GM23338 (cell line): ENCODE measurements at regions not wholly inside any gene's neighbourhood (a gene's known extent, or its start where the extent isn't known, plus 50 kb on each side); places are given as distances from the start of the nearest gene placed in this dataset.

ENCODE experiments used
- ATAC-seq: fragments of 200-7000 bp; cut with Tn5 transposase; 3 replicates; pipeline ENCODE4 v1.9.1; 2020
- DNase-seq: peaks from one replicate; pipeline ENCODE4 v3.0.0-alpha.2; 2015; ENCODE audit warnings: low spot score
- H2AFZ ChIP-seq: fragments of 200-600 bp; sonication (generic); 2 replicates; pipeline ENCODE4 v1.8.0; 2016; ENCODE audit warnings: antibody characterized with exemption, mild to moderate bottlenecking, moderate library complexity
- H3F3A ChIP-seq: fragments of 200-600 bp; sonication (generic); replicated peaks from 2 replicates; pipeline ENCODE4 v1.8.0; 2017; ENCODE audit warnings: antibody characterized with exemption, mixed run types, low read depth
- H3K27ac ChIP-seq: fragments of 200-600 bp; sonication (generic); 2 replicates; pipeline ENCODE4 v1.6.1; 2016; ENCODE audit warnings: low read depth
- H3K27me3 ChIP-seq: fragments of 200-600 bp; sonication (generic); 2 replicates; pipeline ENCODE4 v1.8.0; 2016; ENCODE audit warnings: mild to moderate bottlenecking, mixed run types, moderate library complexity; ENCODE audit not compliant: insufficient read depth
- H3K36me3 ChIP-seq: fragments of 200-600 bp; sonication (generic); 2 replicates; pipeline ENCODE4 v1.8.0; 2016; ENCODE audit warnings: mild to moderate bottlenecking; ENCODE audit not compliant: insufficient read depth
- H3K4me1 ChIP-seq: fragments of 200-600 bp; sonication (generic); 2 replicates; pipeline ENCODE4 v1.8.0; 2016; ENCODE audit warnings: mild to moderate bottlenecking, moderate library complexity; ENCODE audit not compliant: insufficient read depth
- H3K4me2 ChIP-seq: fragments of 200-600 bp; sonication (generic); 2 replicates; pipeline ENCODE4 v1.7.1; 2017; ENCODE audit warnings: mixed run types
- H3K4me3 ChIP-seq: fragments of 200-600 bp; sonication (generic); 2 replicates; pipeline ENCODE4 v1.6.1; 2016; ENCODE audit warnings: mixed run types
- H3K79me2 ChIP-seq: fragments of 200-600 bp; sonication (generic); replicated peaks from 2 replicates; pipeline ENCODE4 v1.8.0; 2017; ENCODE audit warnings: mild to moderate bottlenecking; ENCODE audit not compliant: insufficient read depth
- H3K9me2 ChIP-seq: fragments of 200-600 bp; sonication (generic); 2 replicates; pipeline ENCODE4 v1.8.0; 2017; ENCODE audit not compliant: insufficient read depth
- H4K20me1 ChIP-seq: fragments of 200-600 bp; sonication (generic); replicated peaks from 2 replicates; pipeline ENCODE4 v1.8.0; 2017; ENCODE audit warnings: mild to moderate bottlenecking; ENCODE audit not compliant: insufficient read depth
- H3K27ac Mint-ChIP-seq: 2 replicates; pipeline ENCODE4 v1.8.0; 2020; ENCODE audit warnings: inconsistent platforms, mild to moderate bottlenecking, moderate library complexity, mixed read lengths
- H3K27me3 Mint-ChIP-seq: 3 replicates; pipeline ENCODE4 v1.8.0; 2022; ENCODE audit warnings: low read depth, mild to moderate bottlenecking, moderate library complexity, mixed read lengths, inconsistent platforms; ENCODE audit not compliant: insufficient read depth, poor library complexity
- H3K36me3 Mint-ChIP-seq: 3 replicates; pipeline ENCODE4 v1.8.0; 2021; ENCODE audit warnings: low read depth, mild to moderate bottlenecking, inconsistent platforms, moderate library complexity, mixed read lengths
- H3K4me1 Mint-ChIP-seq: 3 replicates; pipeline ENCODE4 v1.8.0; 2020; ENCODE audit warnings: mild to moderate bottlenecking, inconsistent platforms, mixed read lengths
- H3K4me3 Mint-ChIP-seq: 3 replicates; pipeline ENCODE4 v1.8.0; 2021; ENCODE audit warnings: moderate library complexity, mild to moderate bottlenecking, inconsistent platforms, mixed read lengths
- H3K9me3 Mint-ChIP-seq: 3 replicates; pipeline ENCODE4 v1.8.0; 2020; ENCODE audit warnings: moderate library complexity, mild to moderate bottlenecking, inconsistent platforms, mixed read lengths
- CREB1 ChIP-seq: fragments of 250-450 bp; sonication (Bioruptor Pico); IDR thresholded peaks from 2 replicates; pipeline ENCODE4 v1.5.0; 2020; ENCODE audit warnings: low read depth, mild to moderate bottlenecking, moderate library complexity
- ETS1 ChIP-seq: IDR thresholded peaks from 2 replicates; pipeline ENCODE4 v1.6.1; 2016; ENCODE audit warnings: antibody characterized with exemption
- EZH2 ChIP-seq: fragments of 200-600 bp; sonication (generic); IDR thresholded peaks from one replicate; pipeline ENCODE4 v1.8.0; 2017; ENCODE audit warnings: antibody characterized with exemption, mild to moderate bottlenecking, low read depth; ENCODE audit not compliant: unreplicated experiment
- JUNB ChIP-seq: IDR thresholded peaks from one replicate; pipeline ENCODE4 v1.6.1; 2016; ENCODE audit warnings: antibody characterized with exemption; ENCODE audit not compliant: unreplicated experiment
- POLR2AphosphoS5 ChIP-seq: IDR thresholded peaks from 2 replicates; pipeline ENCODE4 v1.6.1; 2016; ENCODE audit warnings: antibody characterized with exemption, low read depth
- REST ChIP-seq: IDR thresholded peaks from one replicate; pipeline ENCODE4 v1.6.1; 2018; ENCODE audit warnings: antibody characterized with exemption; ENCODE audit not compliant: unreplicated experiment
- STAT1 ChIP-seq: IDR thresholded peaks from one replicate; pipeline ENCODE4 v1.6.1; 2016; ENCODE audit warnings: antibody characterized with exemption; ENCODE audit not compliant: unreplicated experiment
- ZNF114 ChIP-seq: fragments of 250-450 bp; sonication (Bioruptor Pico); IDR thresholded peaks from 2 replicates; pipeline ENCODE4 v1.5.0; 2020; ENCODE audit warnings: mild to moderate bottlenecking, moderate library complexity
- ZNF331 ChIP-seq: fragments of 250-450 bp; sonication (Bioruptor Pico); IDR thresholded peaks from 2 replicates; pipeline ENCODE4 v1.5.0; 2020; ENCODE audit warnings: low read depth, mild to moderate bottlenecking, moderate library complexity

DNA sequence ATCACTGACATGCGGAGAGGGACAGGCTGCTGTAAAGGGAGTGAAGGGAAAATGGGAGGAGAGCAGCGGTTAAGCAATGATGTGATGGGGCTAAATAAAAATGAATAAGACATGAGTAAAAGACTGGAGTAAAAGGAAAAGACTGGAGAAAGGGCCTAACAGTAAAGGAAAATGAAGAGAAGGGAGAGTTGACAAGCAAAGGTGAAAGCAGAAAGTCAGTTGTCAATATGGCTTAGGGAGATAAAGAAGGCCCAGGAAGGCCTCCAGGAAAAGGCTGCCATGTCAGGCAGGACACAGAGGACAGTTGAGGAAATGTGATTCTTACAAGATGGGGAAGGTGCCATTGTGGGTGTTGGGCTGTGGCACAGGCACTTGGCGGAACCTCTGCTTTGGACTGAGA is 98.9 kb upstream of the AMZ2 start (continued):
- TF ChIP-seq STAT1: no peak
- TF ChIP-seq JUNB: no peak
- no peak for TF ChIP-seq CREB1 (CRISPR knock-in tag)
- TF ChIP-seq ZNF331: no peak
- no peak for TF ChIP-seq POLR2AphosphoS5

GRCh38 chr17:68152161-68152571 is 95.7 kb upstream of the AMZ2 start:
- Histone ChIP-seq H3F3A (no peaks in the 10 kb centered on the region), H3K4me2 (no peak overlapping the region), H3K9me2 (no peaks in the 10 kb centered on the region), H3K27me3 (no peaks in the 10 kb centered on the region), H2AFZ (no peak overlapping the region), H3K36me3 (no peaks in the 10 kb centered on the region), H3K27ac (no peak overlapping the region), H3K4me3 (no peak overlapping the region), H3K4me1 (no peaks in the 10 kb centered on the region), H4K20me1 (no peaks in the 10 kb centered on the region), H3K79me2 (no peaks in the 10 kb centered on the region)
- H3K27ac Mint-ChIP-seq: no peak overlapping the region
- H3K4me1 Mint-ChIP-seq: no peaks in the 10 kb centered on the region
- ATAC-seq (no peak), DNase-seq (no peak)
- H3K4me3 Mint-ChIP-seq: no peak overlapping the region
- TF ChIP-seq ZNF114 (CRISPR knock-in tag): no peak
- no peak for TF ChIP-seq POLR2AphosphoS5
- no peak for TF ChIP-seq STAT1
- TF ChIP-seq ETS1: no peak
- no peak for TF ChIP-seq REST
- TF ChIP-seq JUNB: no peak
- no peak for TF ChIP-seq EZH2
- H3K9me3 Mint-ChIP-seq: peaks cover 5% of the 10 kb centered on the region; the same call in 1 of the 3 replicates
- no peaks in the 10 kb centered on the region; the same call in 2 of the 3 replicates for H3K36me3 Mint-ChIP-seq
- H3K27me3 Mint-ChIP-seq: peaks cover 7% of the 10 kb centered on the region

GRCh38 chr17:68155692-68156091 is 92.2 kb upstream of the AMZ2 start:
- no peak for ATAC-seq

More at GRCh38 chr17:68155692-68156091, 92.2 kb upstream of the AMZ2 start:
- peaks cover 5% of the 10 kb centered on the region for H3K27me3 Mint-ChIP-seq
- Histone ChIP-seq H4K20me1 (no peaks in the 10 kb centered on the region), H3K4me2 (no peak overlapping the region), H2AFZ (no peak overlapping the region), H3K4me3 (no peak overlapping the region), H3F3A (no peaks in the 10 kb centered on the region), H3K9me2 (no peaks in the 10 kb centered on the region), H3K36me3 (no peaks in the 10 kb centered on the region), H3K27me3 (no peaks in the 10 kb centered on the region), H3K27ac (no peak overlapping the region), H3K79me2 (no peaks in the 10 kb centered on the region), H3K4me1 (no peaks in the 10 kb centered on the region)
- DNase-seq: no peak
- no peaks in the 10 kb centered on the region for H3K4me1 Mint-ChIP-seq
- no peak overlapping the region for H3K4me3 Mint-ChIP-seq
- H3K27ac Mint-ChIP-seq: no peak overlapping the region
- H3K9me3 Mint-ChIP-seq: 0 out of 3 replicates have a peak, but pooled peaks cover 3% of the 10 kb centered on the region
- TF ChIP-seq POLR2AphosphoS5 (no peak), ETS1 (no peak)
- no peaks in the 10 kb centered on the region; the same call in 2 of the 3 replicates for H3K36me3 Mint-ChIP-seq
